ENCODE measurements at regions not wholly inside any gene's neighbourhood (a gene's known extent, or its start where the extent isn't known, plus 50 kb on each side); places are given as distances from the start of the nearest gene placed in this dataset.

DNA sequence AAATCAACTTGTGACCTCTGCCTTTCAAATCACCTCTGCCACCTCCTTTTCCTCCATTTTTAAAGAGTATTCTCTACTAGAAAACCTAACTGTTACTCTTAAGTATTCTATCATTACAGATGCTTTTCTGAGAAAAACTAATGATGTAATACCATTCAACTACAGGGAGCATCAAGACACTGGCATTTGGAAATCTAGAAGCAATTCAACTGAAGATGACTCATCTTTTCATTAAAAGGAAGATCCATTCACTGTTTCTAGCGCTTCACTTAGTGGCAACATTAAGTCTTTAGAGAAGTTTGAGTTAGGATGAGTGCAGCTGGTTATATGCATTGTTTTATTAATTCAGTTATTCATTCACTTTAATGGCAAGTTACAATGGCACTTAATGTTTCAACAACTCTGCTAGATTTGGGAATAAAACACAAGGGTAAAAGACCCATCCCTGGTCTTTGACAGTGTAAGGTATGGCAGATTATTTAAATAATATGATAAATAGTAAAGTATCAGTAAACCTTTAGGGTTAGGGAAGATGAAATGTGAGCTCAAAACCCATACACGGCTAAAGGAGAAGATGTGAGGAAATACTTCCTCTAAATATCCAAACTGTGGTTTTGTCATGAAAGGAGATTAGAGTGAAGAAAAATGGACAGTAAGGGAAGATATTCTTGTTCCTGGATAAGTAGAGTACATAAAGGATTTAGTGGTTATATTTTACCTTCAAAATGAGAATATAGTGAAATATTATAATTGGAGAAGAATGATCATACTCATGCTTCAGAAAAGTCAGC is 61.7 kb downstream of the KCNJ2 start:
- DNase-seq (ENCODE audit: low spot score): no peak

GRCh38 chr17:70232466-70232865 is 63.1 kb downstream of the KCNJ2 start:
- DNase-seq (ENCODE audit: low spot score): no peak

DNA sequence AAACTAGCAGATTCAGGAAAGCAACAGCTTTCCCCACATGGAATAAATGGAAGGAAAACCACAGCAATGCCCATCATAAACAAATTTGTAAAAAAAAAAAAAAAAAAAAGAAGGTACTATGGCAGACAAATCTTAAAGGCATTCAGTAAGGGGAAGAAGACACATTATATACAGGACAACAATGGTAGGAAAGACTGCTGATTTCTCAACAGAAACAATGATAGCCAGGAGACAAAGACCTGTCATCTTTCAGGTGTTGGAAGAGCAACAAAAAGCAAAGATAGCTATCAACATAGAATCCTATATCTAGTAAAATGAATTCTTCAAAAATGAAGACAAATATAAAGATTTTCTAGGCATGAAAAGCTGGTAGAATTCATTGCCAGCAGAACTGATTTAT is 65.9 kb downstream of the KCNJ2 start:
- DNase-seq (ENCODE audit: low spot score): no peak

- DNase-seq (ENCODE audit: low spot score): no peak
Observed at GRCh38 chr17:70238228-70238627, 68.9 kb downstream of the KCNJ2 start.

DNA sequence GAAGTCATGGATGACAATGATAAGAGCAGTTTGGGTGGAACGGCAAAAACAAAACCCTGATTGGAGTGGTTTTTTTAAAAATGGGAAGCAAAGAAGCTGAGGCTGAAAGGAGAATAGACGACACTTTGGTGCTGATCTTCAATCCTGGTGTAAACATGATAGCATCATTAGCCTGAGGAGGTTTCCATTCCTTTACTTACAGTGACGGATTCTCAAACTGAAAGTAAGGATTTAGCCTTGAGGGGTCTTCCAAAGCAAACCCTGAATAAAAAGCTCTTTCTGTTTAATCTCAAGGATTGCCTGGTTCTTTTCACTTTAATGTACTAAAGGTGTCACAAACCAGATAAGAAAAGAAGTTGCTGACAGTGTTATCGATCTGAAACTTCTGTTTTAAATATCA is 69.3 kb downstream of the KCNJ2 start:
- no peak for DNase-seq (ENCODE audit: low spot score)

DNA sequence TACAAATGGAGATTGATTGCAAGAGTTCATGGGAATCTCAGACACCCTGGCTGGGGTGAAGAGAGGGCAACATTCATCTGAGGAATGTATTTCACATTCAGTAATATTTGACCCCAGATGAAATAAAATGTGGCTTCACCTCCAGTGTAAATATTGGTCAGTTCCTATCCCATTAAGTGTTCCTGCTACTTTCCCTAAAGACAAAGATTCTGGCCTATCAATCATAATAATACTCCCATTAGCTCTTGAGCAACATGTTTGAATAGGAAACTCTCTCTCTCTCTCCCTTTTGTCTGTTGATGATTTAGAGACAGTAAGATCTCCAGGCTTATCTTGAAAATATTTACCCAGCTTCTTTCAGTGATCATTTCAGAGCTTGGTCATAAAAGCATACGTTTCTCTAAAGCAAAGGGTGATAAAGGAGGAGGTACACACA is 70.1 kb downstream of the KCNJ2 start:
- no peak for DNase-seq (ENCODE audit: low spot score)

DNA sequence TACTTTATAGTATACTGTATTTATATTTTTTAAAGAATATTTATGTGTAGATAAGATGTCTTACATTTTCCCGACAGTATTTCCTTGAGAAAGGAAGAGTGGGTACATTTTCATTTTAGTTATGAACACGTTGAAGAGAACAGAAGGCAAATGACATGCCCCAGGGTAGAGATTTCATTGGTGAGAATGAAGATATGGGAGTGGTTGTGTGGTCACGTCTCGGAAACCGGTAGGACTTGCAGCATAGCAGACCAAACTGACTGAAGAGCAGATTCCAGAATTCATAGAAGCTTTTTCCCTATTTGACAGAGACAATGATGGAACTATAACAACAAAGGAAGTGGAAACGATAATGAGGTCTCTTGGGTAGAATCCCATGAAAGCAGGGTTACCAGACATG is 71.7 kb downstream of the KCNJ2 start:
- no peak for DNase-seq (ENCODE audit: low spot score)

GRCh38 chr17:70242781-70243437 is 73.6 kb downstream of the KCNJ2 start:
- DNase-seq (ENCODE audit: low spot score): no peak

GRCh38 chr17:70251706-70252105 is 82.4 kb downstream of the KCNJ2 start:
- no peak for DNase-seq (ENCODE audit: low spot score)

DNA sequence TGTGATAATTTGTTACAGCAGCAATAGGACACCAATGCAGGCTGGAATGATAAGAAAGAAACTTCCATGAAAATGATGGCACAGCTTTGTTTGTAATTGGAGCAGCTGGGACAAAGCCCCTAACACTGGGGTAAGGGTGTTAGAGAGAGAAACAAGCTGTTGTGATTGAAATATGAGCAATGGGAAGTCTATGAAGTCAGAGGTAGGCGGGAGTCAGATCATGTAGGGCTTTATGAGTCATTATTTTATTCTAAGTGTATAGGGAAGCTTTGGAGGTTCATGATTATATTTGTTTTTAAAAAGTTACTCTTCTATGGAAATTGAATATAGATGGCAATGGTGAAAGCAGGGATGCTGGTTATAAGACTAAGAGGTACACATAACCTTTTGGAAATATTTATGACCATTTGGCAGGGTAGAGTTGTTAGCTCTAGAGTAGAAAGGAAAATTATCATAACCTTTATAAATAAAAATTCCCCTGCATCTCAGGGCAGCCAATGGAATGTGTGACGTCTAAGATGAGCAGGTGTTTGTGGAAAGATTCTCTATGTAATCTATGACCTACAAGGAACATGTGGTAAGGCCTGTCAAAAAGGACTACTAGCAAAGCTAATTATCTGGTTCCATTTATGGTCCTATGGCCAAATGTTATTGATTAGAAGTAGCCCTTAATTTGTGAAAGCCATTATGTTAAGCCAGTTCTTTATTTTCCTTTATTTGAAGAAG is 85.6 kb downstream of the KCNJ2 start:
- no peak for DNase-seq (ENCODE audit: low spot score)

GRCh38 chr17:70256751-70257150 is 87.4 kb downstream of the KCNJ2 start:
- DNase-seq (ENCODE audit: low spot score): no peak

- no peak for DNase-seq (ENCODE audit: low spot score)
Observed at GRCh38 chr17:70258465-70258864, 89.1 kb downstream of the KCNJ2 start.

GRCh38 chr17:70259400-70259799 is 90.1 kb downstream of the KCNJ2 start:
- no peak for DNase-seq (ENCODE audit: low spot score)

GRCh38 chr17:70261170-70261569 is 91.8 kb downstream of the KCNJ2 start:
- DNase-seq (ENCODE audit: low spot score): no peak

DNA sequence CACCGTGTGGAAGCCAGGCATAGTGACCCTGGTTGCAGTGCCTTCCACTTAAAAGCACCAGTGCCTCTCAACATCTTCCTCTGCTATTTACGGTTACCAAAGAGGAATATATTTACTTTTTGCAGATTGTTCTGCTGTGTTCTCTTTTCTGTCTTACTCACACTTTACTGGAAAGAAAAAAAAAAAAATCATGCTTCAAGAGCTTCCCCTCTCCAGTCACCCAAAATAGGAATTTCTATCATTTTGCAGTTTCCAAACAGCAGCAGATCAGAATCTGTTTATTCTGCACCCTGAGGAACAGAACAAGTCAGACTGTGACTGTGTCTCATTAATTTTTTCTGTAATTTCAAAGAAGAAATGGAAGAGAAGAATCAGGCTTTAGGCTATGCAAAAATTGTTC is 96.1 kb downstream of the KCNJ2 start:
- no peak for DNase-seq (ENCODE audit: low spot score)

DNA sequence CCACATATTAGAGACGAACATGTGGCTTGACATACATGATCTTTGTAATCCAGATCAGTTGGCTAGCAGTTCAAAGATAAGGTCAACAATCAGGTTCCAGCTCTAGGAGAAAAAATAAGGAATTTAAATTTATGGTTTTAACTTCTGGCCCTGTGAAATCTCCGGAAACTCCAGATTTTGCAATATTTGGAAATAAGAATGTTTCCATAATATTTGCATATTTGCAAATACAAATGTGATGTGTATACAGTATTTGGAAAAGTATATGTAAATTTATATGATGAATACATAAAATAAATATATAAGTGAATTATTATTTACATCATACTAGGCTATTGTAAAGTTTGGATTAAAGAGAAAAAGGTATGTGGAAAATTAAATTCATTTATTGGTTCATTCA is 97.1 kb downstream of the KCNJ2 start:
- DNase-seq (ENCODE audit: low spot score): no peak

GRCh38 chr17:70268383-70268782 is 99.1 kb downstream of the KCNJ2 start:
- no peak for DNase-seq (ENCODE audit: low spot score)

- DNase-seq (ENCODE audit: low spot score): no peak
Observed at GRCh38 chr17:70270554-70270953, 101.2 kb downstream of the KCNJ2 start.

DNA sequence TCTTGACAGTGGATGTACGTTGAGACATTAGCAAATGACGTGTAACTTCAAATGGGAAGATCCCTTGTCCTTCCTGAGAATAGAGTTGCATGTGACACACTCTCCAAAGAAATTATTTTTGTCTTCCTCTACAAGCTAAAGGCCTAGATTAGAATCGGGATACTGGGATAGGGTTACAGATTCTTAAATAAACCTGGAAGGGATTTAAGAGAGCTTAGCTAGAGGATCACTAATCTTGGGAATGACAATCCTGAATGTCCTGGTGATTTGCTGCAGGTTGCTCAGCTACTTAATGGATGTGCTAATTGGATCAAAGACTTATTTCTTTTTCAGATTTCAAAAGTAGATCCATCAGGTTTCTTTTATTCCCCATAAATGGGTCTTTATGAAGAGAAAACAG is 101.9 kb downstream of the KCNJ2 start:
- DNase-seq (ENCODE audit: low spot score): no peak

- DNase-seq (ENCODE audit: low spot score): no peak
Observed at GRCh38 chr17:70271672-70272071, 102.3 kb downstream of the KCNJ2 start.

- DNase-seq (ENCODE audit: low spot score): no peak
Observed at GRCh38 chr17:70274255-70274654, 104.9 kb downstream of the KCNJ2 start.

GRCh38 chr17:70276906-70277305 is 107.6 kb downstream of the KCNJ2 start:
- DNase-seq (ENCODE audit: low spot score): no peak
